ENCODE measurements at regions not wholly inside any gene's neighbourhood (a gene's known extent, or its start where the extent isn't known, plus 50 kb on each side); places are given as distances from the start of the nearest gene placed in this dataset.

- Histone ChIP-seq H3K4me3 (ENCODE audit: low read depth in 1 of 2, low read length in 2 of 2) (no peak overlapping the region), H3K27me3 (ENCODE audit: control insufficient read depth in 1 of 2, insufficient read depth in 2 of 2, low read length in 2 of 2) (no peaks in the 10 kb centered on the region), H3K4me1 (ENCODE audit: control insufficient read depth in 2 of 2, insufficient read depth in 2 of 2, low read length in 1 of 2) (no peaks in the 10 kb centered on the region), H3K27ac (ENCODE audit: low read depth in 2 of 2, low read length in 1 of 2) (no peak overlapping the region), H3K9me3 (ENCODE audit: control insufficient read depth in 2 of 2, insufficient read depth in 1 of 2, low read depth in 1 of 2, low read length in 1 of 2) (no peaks in the 10 kb centered on the region), H3K36me3 (ENCODE audit: control insufficient read depth in 2 of 2, insufficient read depth in 2 of 2, low read length in 1 of 2) (no peaks in the 10 kb centered on the region)
- WGBS, 2 donors = 85 to 90% methylated on average over 7 of the region's 7 CpGs
Measured at GRCh38 chr15:25544076-25544475, 105.3 kb upstream of the UBE3A start.

- H3K36me3 ChIP-seq (ENCODE audit: control insufficient read depth in 2 of 2, insufficient read depth in 2 of 2, low read length in 1 of 2) = no peaks in the 10 kb centered on the region
- 24 to 27% methylated on average over 1 of the region's 1 CpG for WGBS, 2 donors
- no peak overlapping the region for H3K4me3 ChIP-seq (ENCODE audit: low read depth in 1 of 2, low read length in 2 of 2)
- H3K4me1 ChIP-seq (ENCODE audit: control insufficient read depth in 2 of 2, insufficient read depth in 2 of 2, low read length in 1 of 2) = no peaks in the 10 kb centered on the region
- H3K27me3 ChIP-seq (ENCODE audit: control insufficient read depth in 1 of 2, insufficient read depth in 2 of 2, low read length in 2 of 2) = no peaks in the 10 kb centered on the region
- peak overlapping the region in 1 of 2 donors; percentile 16 for H3K27ac ChIP-seq (ENCODE audit: low read depth in 2 of 2, low read length in 1 of 2)
- H3K9me3 ChIP-seq (ENCODE audit: control insufficient read depth in 2 of 2, insufficient read depth in 1 of 2, low read depth in 1 of 2, low read length in 1 of 2) = no peaks in the 10 kb centered on the region
Measured at GRCh38 chr15:25543196-25543595, 104.4 kb upstream of the UBE3A start.

GRCh38 chr15:25541228-25541627, 102.4 kb upstream of the UBE3A start:
- no peak overlapping the region for H3K27ac ChIP-seq (ENCODE audit: low read depth in 2 of 2, low read length in 1 of 2)

GRCh38 chr15:25536801-25537611, 98.2 kb upstream of the UBE3A start:
- no peak overlapping the region for H3K27ac ChIP-seq (ENCODE audit: low read depth in 2 of 2, low read length in 1 of 2)
- no peaks in the 10 kb centered on the region for H3K36me3 ChIP-seq (ENCODE audit: control insufficient read depth in 2 of 2, insufficient read depth in 2 of 2, low read length in 1 of 2)
- no peaks in the 10 kb centered on the region for H3K9me3 ChIP-seq (ENCODE audit: control insufficient read depth in 2 of 2, insufficient read depth in 1 of 2, low read depth in 1 of 2, low read length in 1 of 2)
- H3K4me1 ChIP-seq (ENCODE audit: control insufficient read depth in 2 of 2, insufficient read depth in 2 of 2, low read length in 1 of 2) = no peaks in the 10 kb centered on the region
- WGBS, 2 donors = 73% methylated on average over 7 of the region's 7 CpGs
- H3K4me3 ChIP-seq (ENCODE audit: low read depth in 1 of 2, low read length in 2 of 2) = no peak overlapping the region
- H3K27me3 ChIP-seq (ENCODE audit: control insufficient read depth in 1 of 2, insufficient read depth in 2 of 2, low read length in 2 of 2) = no peaks in the 10 kb centered on the region

More at GRCh38 chr15:25541228-25541627, 102.4 kb upstream of the UBE3A start:
- H3K4me3 ChIP-seq (ENCODE audit: low read depth in 1 of 2, low read length in 2 of 2) = no peak overlapping the region
- no peaks in the 10 kb centered on the region for H3K9me3 ChIP-seq (ENCODE audit: control insufficient read depth in 2 of 2, insufficient read depth in 1 of 2, low read depth in 1 of 2, low read length in 1 of 2)
- no peaks in the 10 kb centered on the region for H3K4me1 ChIP-seq (ENCODE audit: control insufficient read depth in 2 of 2, insufficient read depth in 2 of 2, low read length in 1 of 2)
- H3K27me3 ChIP-seq (ENCODE audit: control insufficient read depth in 1 of 2, insufficient read depth in 2 of 2, low read length in 2 of 2) = no peaks in the 10 kb centered on the region
- H3K36me3 ChIP-seq (ENCODE audit: control insufficient read depth in 2 of 2, insufficient read depth in 2 of 2, low read length in 1 of 2) = no peaks in the 10 kb centered on the region

- Histone ChIP-seq H3K27ac (ENCODE audit: low read depth in 2 of 2, low read length in 1 of 2) (no peak overlapping the region), H3K4me3 (ENCODE audit: low read depth in 1 of 2, low read length in 2 of 2) (no peak overlapping the region), H3K9me3 (ENCODE audit: control insufficient read depth in 2 of 2, insufficient read depth in 1 of 2, low read depth in 1 of 2, low read length in 1 of 2) (no peaks in the 10 kb centered on the region), H3K4me1 (ENCODE audit: control insufficient read depth in 2 of 2, insufficient read depth in 2 of 2, low read length in 1 of 2) (no peaks in the 10 kb centered on the region), H3K27me3 (ENCODE audit: control insufficient read depth in 1 of 2, insufficient read depth in 2 of 2, low read length in 2 of 2) (no peaks in the 10 kb centered on the region), H3K36me3 (ENCODE audit: control insufficient read depth in 2 of 2, insufficient read depth in 2 of 2, low read length in 1 of 2) (no peaks in the 10 kb centered on the region)
- 82 to 86% methylated on average over 5 of the region's 5 CpGs for WGBS, 2 donors
Measured at GRCh38 chr15:25535866-25536265, 97.0 kb upstream of the UBE3A start.

GRCh38 chr15:25534293-25534692, 95.5 kb upstream of the UBE3A start:
- no peak overlapping the region for H3K27ac ChIP-seq (ENCODE audit: low read depth in 2 of 2, low read length in 1 of 2)
- H3K27me3 ChIP-seq (ENCODE audit: control insufficient read depth in 1 of 2, insufficient read depth in 2 of 2, low read length in 2 of 2) = no peaks in the 10 kb centered on the region
- 87 to 91% methylated on average over 6 of the region's 6 CpGs for WGBS, 2 donors
- no peaks in the 10 kb centered on the region for H3K9me3 ChIP-seq (ENCODE audit: control insufficient read depth in 2 of 2, insufficient read depth in 1 of 2, low read depth in 1 of 2, low read length in 1 of 2)
- H3K36me3 ChIP-seq (ENCODE audit: control insufficient read depth in 2 of 2, insufficient read depth in 2 of 2, low read length in 1 of 2) = no peaks in the 10 kb centered on the region
- H3K4me1 ChIP-seq (ENCODE audit: control insufficient read depth in 2 of 2, insufficient read depth in 2 of 2, low read length in 1 of 2) = no peaks in the 10 kb centered on the region
- H3K4me3 ChIP-seq (ENCODE audit: low read depth in 1 of 2, low read length in 2 of 2) = no peak overlapping the region

GRCh38 chr15:25532269-25533140, 93.7 kb upstream of the UBE3A start:
- whole genome bisulfite sequencing, 2 donors = 32 to 34% methylated on average over 4 of the region's 4 CpGs
- no peaks in the 10 kb centered on the region for H3K4me1 ChIP-seq (ENCODE audit: control insufficient read depth in 2 of 2, insufficient read depth in 2 of 2, low read length in 1 of 2)
- no peak overlapping the region for H3K4me3 ChIP-seq (ENCODE audit: low read depth in 1 of 2, low read length in 2 of 2)
- no peaks in the 10 kb centered on the region for H3K36me3 ChIP-seq (ENCODE audit: control insufficient read depth in 2 of 2, insufficient read depth in 2 of 2, low read length in 1 of 2)
- peaks cover 0 to 6% of the 10 kb centered on the region in 2 donors for H3K9me3 ChIP-seq (ENCODE audit: control insufficient read depth in 2 of 2, insufficient read depth in 1 of 2, low read depth in 1 of 2, low read length in 1 of 2)
- no peak overlapping the region for H3K27ac ChIP-seq (ENCODE audit: low read depth in 2 of 2, low read length in 1 of 2)
- no peaks in the 10 kb centered on the region for H3K27me3 ChIP-seq (ENCODE audit: control insufficient read depth in 1 of 2, insufficient read depth in 2 of 2, low read length in 2 of 2)

GRCh38 chr15:25529774-25530173, 91.0 kb upstream of the UBE3A start:
- H3K4me1 ChIP-seq (ENCODE audit: control insufficient read depth in 2 of 2, insufficient read depth in 2 of 2, low read length in 1 of 2) = no peaks in the 10 kb centered on the region
- no peaks in the 10 kb centered on the region for H3K36me3 ChIP-seq (ENCODE audit: control insufficient read depth in 2 of 2, insufficient read depth in 2 of 2, low read length in 1 of 2)
- WGBS, 2 donors = 79 to 97% methylated on average over 3 of the region's 3 CpGs
- no peaks in the 10 kb centered on the region for H3K27me3 ChIP-seq (ENCODE audit: control insufficient read depth in 1 of 2, insufficient read depth in 2 of 2, low read length in 2 of 2)
- no peak overlapping the region for H3K27ac ChIP-seq (ENCODE audit: low read depth in 2 of 2, low read length in 1 of 2)
- no peak overlapping the region for H3K4me3 ChIP-seq (ENCODE audit: low read depth in 1 of 2, low read length in 2 of 2)
- H3K9me3 ChIP-seq (ENCODE audit: control insufficient read depth in 2 of 2, insufficient read depth in 1 of 2, low read depth in 1 of 2, low read length in 1 of 2) = peaks cover 0 to 6% of the 10 kb centered on the region in 2 donors

- H3K4me1 ChIP-seq (ENCODE audit: control insufficient read depth in 2 of 2, insufficient read depth in 2 of 2, low read length in 1 of 2) = no peaks in the 10 kb centered on the region
- no peak overlapping the region for H3K4me3 ChIP-seq (ENCODE audit: low read depth in 1 of 2, low read length in 2 of 2)
- no peaks in the 10 kb centered on the region for H3K27me3 ChIP-seq (ENCODE audit: control insufficient read depth in 1 of 2, insufficient read depth in 2 of 2, low read length in 2 of 2)
- H3K9me3 ChIP-seq (ENCODE audit: control insufficient read depth in 2 of 2, insufficient read depth in 1 of 2, low read depth in 1 of 2, low read length in 1 of 2) = peaks cover 0 to 6% of the 10 kb centered on the region in 2 donors
- H3K36me3 ChIP-seq (ENCODE audit: control insufficient read depth in 2 of 2, insufficient read depth in 2 of 2, low read length in 1 of 2) = no peaks in the 10 kb centered on the region
- no peak overlapping the region for H3K27ac ChIP-seq (ENCODE audit: low read depth in 2 of 2, low read length in 1 of 2)
- WGBS, 2 donors = 28 to 59% methylated on average over 3 of the region's 3 CpGs
Measured at GRCh38 chr15:25527118-25527517, 88.3 kb upstream of the UBE3A start.

Measured in esophagus (tissue), 2 donors.